ENCODE measurements at regions not wholly inside any gene's neighbourhood (a gene's known extent, or its start where the extent isn't known, plus 50 kb on each side); places are given as distances from the start of the nearest gene placed in this dataset.

DNA sequence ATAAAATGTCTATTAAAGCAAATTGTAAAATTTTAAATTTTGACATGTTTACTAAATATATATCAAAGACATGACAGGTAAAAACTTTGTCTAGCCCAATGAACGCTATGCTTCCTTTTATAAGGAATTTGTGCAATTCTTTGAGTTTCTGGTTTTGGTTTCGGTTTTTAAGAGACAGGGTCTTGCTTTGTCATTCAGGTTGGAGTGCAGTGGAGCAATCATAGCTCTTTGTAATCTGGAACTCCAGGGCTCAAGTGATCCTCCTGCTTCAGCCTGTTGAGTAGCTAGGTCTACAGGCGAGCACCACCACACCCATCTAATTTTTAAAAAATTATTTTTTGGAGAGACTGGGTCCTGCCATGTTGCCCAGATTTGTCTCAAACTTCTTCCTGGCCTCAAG is 60.7 kb downstream of the BLTP1 start:
- Histone ChIP-seq H3K23me2 (ENCODE audit: insufficient read length, low read depth, low read length, poor library complexity, severe bottlenecking) (no peaks in the 10 kb centered on the region), H2AK5ac (ENCODE audit: insufficient read length, low read length) (no peak overlapping the region), H3K9ac (ENCODE audit: extremely low read depth, insufficient read length, low read length) (no peak overlapping the region), H2BK5ac (ENCODE audit: insufficient read length, low read length) (no peak overlapping the region), H3T11ph (ENCODE audit: low read length) (no peak overlapping the region), H4K5ac (ENCODE audit: insufficient read length, low read depth, low read length) (no peak overlapping the region), H3K79me2 (ENCODE audit: insufficient read depth, low read length) (no peaks in the 10 kb centered on the region), H2BK12ac (ENCODE audit: insufficient read length, low read depth, low read length) (no peak overlapping the region), H3K9me3 (ENCODE audit: control insufficient read depth, low read depth, low read length) (no peaks in the 10 kb centered on the region), H2BK20ac (ENCODE audit: low read depth, low read length, poor library complexity, severe bottlenecking) (no peak overlapping the region), H2BK120ac (ENCODE audit: low read depth, low read length, poor library complexity, severe bottlenecking) (no peak overlapping the region), H3K27me3 (ENCODE audit: insufficient read depth, low read length) (no peaks in the 10 kb centered on the region), H3K18ac (ENCODE audit: insufficient read length, low read depth, low read length) (no peak overlapping the region), H3K79me1 (ENCODE audit: insufficient read depth, low read depth, low read length, poor library complexity, severe bottlenecking) (no peaks in the 10 kb centered on the region), H3K14ac (ENCODE audit: insufficient read depth, low read length) (no peak overlapping the region), H4K8ac (replicated peaks; ENCODE audit: insufficient read length, low read depth, low read length) (no peak overlapping the region), H4K20me1 (ENCODE audit: control insufficient read depth, insufficient read depth, insufficient read length) (no peaks in the 10 kb centered on the region), H3K4ac (ENCODE audit: low read depth, low read length) (no peak overlapping the region), H3K23ac (ENCODE audit: insufficient read length, low read depth, low read length) (no peak overlapping the region), H2BK15ac (ENCODE audit: low read depth, low read length) (no peak overlapping the region), H3K4me1 (ENCODE audit: insufficient read depth, low read length) (no peaks in the 10 kb centered on the region), H3K56ac (ENCODE audit: insufficient read length, low read depth, low read length) (no peak overlapping the region), H3K27ac (ENCODE audit: insufficient read length, low read depth, low read length) (no peak overlapping the region), H4K91ac (ENCODE audit: insufficient read length, low read depth, low read length) (no peak overlapping the region), H3K4me2 (ENCODE audit: insufficient read depth, insufficient read length, low read length) (no peak overlapping the region), H2AFZ (ENCODE audit: low read length) (no peak overlapping the region)
- Mint-ChIP-seq H3K9me3 (no peaks in the 10 kb centered on the region), H3K36me3 (ENCODE audit: insufficient read depth in 1 of 3, low read depth in 3 of 3) (peaks cover 0 to 28% (median 20%) of the 10 kb centered on the region in 3 experiments; a peak in 5 of 7 replicates), H3K27me3 (ENCODE audit: low read depth) (no peaks in the 10 kb centered on the region), H3K4me3 (no peak overlapping the region), H3K27ac (no peak overlapping the region), H3K4me1 (no peaks in the 10 kb centered on the region)
- WGBS (ENCODE audit: extremely low coverage, insufficient read length, low lambda C conversion rate), result no CpG with 5 or more reads among the region's 3 CpGs
- DNase-seq, result no peak
- TF ChIP-seq, protein P1, sequence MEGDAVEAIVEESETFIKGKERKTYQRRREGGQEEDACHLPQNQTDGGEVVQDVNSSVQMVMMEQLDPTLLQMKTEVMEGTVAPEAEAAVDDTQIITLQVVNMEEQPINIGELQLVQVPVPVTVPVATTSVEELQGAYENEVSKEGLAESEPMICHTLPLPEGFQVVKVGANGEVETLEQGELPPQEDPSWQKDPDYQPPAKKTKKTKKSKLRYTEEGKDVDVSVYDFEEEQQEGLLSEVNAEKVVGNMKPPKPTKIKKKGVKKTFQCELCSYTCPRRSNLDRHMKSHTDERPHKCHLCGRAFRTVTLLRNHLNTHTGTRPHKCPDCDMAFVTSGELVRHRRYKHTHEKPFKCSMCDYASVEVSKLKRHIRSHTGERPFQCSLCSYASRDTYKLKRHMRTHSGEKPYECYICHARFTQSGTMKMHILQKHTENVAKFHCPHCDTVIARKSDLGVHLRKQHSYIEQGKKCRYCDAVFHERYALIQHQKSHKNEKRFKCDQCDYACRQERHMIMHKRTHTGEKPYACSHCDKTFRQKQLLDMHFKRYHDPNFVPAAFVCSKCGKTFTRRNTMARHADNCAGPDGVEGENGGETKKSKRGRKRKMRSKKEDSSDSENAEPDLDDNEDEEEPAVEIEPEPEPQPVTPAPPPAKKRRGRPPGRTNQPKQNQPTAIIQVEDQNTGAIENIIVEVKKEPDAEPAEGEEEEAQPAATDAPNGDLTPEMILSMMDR (conservative IDR thresholded peaks at IDR 0.05), result no peak

Data from H9 (cell line).